HEK293 (cell line): ENCODE measurements at regions not wholly inside any gene's neighbourhood (a gene's known extent, or its start where the extent isn't known, plus 50 kb on each side); places are given as distances from the start of the nearest gene placed in this dataset.

Experiments used
- BCL11A ChIP-seq: fragments of 450-650 bp; formaldehyde crosslinking; IDR thresholded peaks from 2 replicates; pipeline ENCODE4 v1.5.1; 2016; ENCODE audit warnings: low read depth, missing biosample characterization, missing genetic modification characterization
- CTCF ChIP-seq: fragments of 450-650 bp; formaldehyde crosslinking; IDR thresholded peaks from 2 replicates; pipeline ENCODE4 v1.5.1; 2016; ENCODE audit warnings: missing biosample characterization, missing genetic modification characterization
- WT1 ChIP-seq: fragments of 450-650 bp; formaldehyde crosslinking; IDR thresholded peaks from 2 replicates; pipeline ENCODE4 v1.5.1; 2016; ENCODE audit warnings: missing biosample characterization, missing genetic modification characterization
- ZBTB8A ChIP-seq: fragments of 450-650 bp; formaldehyde crosslinking; IDR thresholded peaks from 2 replicates; pipeline ENCODE4 v1.5.1; 2016; ENCODE audit warnings: missing biosample characterization, missing genetic modification characterization
- ZFP41 ChIP-seq: fragments of 450-650 bp; formaldehyde crosslinking; IDR thresholded peaks from 2 replicates; pipeline ENCODE4 v1.5.1; 2016; ENCODE audit warnings: missing biosample characterization, missing genetic modification characterization, borderline replicate concordance
- ZNF239 ChIP-seq: fragments of 450-650 bp; formaldehyde crosslinking; IDR thresholded peaks from 2 replicates; pipeline ENCODE4 v1.5.1; 2016; ENCODE audit warnings: missing biosample characterization, missing genetic modification characterization
- ZNF292 ChIP-seq: fragments of 450-650 bp; formaldehyde crosslinking; IDR thresholded peaks from 2 replicates; pipeline ENCODE4 v1.5.1; 2016; ENCODE audit warnings: low read depth, missing biosample characterization, missing genetic modification characterization, borderline replicate concordance
- ZNF501 ChIP-seq: fragments of 450-650 bp; formaldehyde crosslinking; IDR thresholded peaks from 2 replicates; pipeline ENCODE4 v1.5.1; 2016; ENCODE audit warnings: missing biosample characterization, missing genetic modification characterization
- ZNF580 ChIP-seq: fragments of 450-650 bp; formaldehyde crosslinking; IDR thresholded peaks from 2 replicates; pipeline ENCODE4 v1.5.1; 2016; ENCODE audit warnings: missing biosample characterization, missing genetic modification characterization

DNA sequence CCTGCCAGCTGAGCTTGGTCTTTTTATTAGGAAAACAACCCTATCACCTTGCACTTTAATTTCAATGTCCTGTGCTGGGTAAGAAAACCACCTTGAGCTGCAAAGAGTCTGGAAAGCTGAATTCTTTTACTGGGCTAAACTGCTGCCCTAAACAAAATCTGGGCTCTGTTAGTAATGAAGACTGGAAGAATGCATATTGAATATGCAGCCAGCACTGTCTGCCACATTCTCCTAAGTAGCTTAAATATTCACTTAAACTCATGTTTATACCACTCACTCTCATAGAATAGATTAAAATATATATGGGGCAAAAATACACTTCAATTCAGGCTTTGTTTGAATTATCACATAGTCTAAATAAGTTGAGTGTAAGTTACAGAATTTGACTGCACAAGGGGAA is 158.0 kb downstream of the TGFB2 start:
- no peak for TF ChIP-seq CTCF (tag by site-specific recombination)
- TF ChIP-seq BCL11A (tag by site-specific recombination) = no peak
- no peak for TF ChIP-seq WT1 (tag by site-specific recombination)
- no peak for TF ChIP-seq ZNF580
- TF ChIP-seq ZNF239 (tag by site-specific recombination) = no peak
- TF ChIP-seq ZNF292 = no peak
- TF ChIP-seq ZBTB8A (tag by site-specific recombination) = no peak
- TF ChIP-seq ZFP41 (tag by site-specific recombination) = no peak
- no peak for TF ChIP-seq ZNF501 (tag by site-specific recombination)
